Karpas-422 (cell line): ENCODE measurements at regions not wholly inside any gene's neighbourhood (a gene's known extent, or its start where the extent isn't known, plus 50 kb on each side); places are given as distances from the start of the nearest gene placed in this dataset.

ENCODE experiments used
- DNase-seq: peaks from one replicate; pipeline ENCODE4 v3.0.0-alpha.2; 2015
- H2AFZ ChIP-seq: fragments of 200-600 bp; sonication (generic); 2 replicates; pipeline ENCODE4 v1.6.1; 2014; ENCODE audit warnings: antibody characterized with exemption, low read length, mixed read lengths
- H3K27ac ChIP-seq: fragments of 200-600 bp; sonication (generic); 2 replicates; pipeline ENCODE4 v1.5.1; 2014; ENCODE audit warnings: mild to moderate bottlenecking, low read length, moderate library complexity
- H3K27me3 ChIP-seq: fragments of 200-600 bp; sonication (generic); 2 replicates; pipeline ENCODE4 v1.6.1; 2014; ENCODE audit warnings: low read length, mixed read lengths
- H3K36me3 ChIP-seq: fragments of 200-600 bp; sonication (generic); 2 replicates; pipeline ENCODE4 v1.6.1; 2014; ENCODE audit warnings: low read length, mixed read lengths; ENCODE audit not compliant: insufficient read depth
- H3K4me1 ChIP-seq: fragments of 200-600 bp; sonication (generic); 2 replicates; pipeline ENCODE4 v1.6.1; 2014; ENCODE audit warnings: mild to moderate bottlenecking, low read length, mixed read lengths
- H3K4me2 ChIP-seq: fragments of 200-600 bp; sonication (generic); 2 replicates; pipeline ENCODE4 v1.6.1; 2014; ENCODE audit warnings: low read length, low read depth, mild to moderate bottlenecking; ENCODE audit not compliant: poor library complexity, severe bottlenecking
- H3K4me3 ChIP-seq: fragments of 200-600 bp; sonication (generic); 2 replicates; pipeline ENCODE4 v1.5.1; 2014; ENCODE audit warnings: mild to moderate bottlenecking, antibody characterized with exemption, low read length, mixed read lengths
- H3K79me2 ChIP-seq: fragments of 200-600 bp; sonication (generic); 2 replicates; pipeline ENCODE4 v1.6.1; 2014; ENCODE audit warnings: mild to moderate bottlenecking, low read length, mixed read lengths
- H3K9ac ChIP-seq: fragments of 200-600 bp; sonication (generic); 2 replicates; pipeline ENCODE4 v1.6.0; 2014; ENCODE audit warnings: low read length
- H3K9me2 ChIP-seq: fragments of 200-600 bp; sonication (generic), shearing (Covaris generic); replicated peaks from 2 replicates; pipeline ENCODE4 v1.6.0; 2014; ENCODE audit warnings: mild to moderate bottlenecking, low read length, moderate library complexity; ENCODE audit not compliant: insufficient read depth
- H3K9me3 ChIP-seq: fragments of 300-700, 200-600 bp; sonication (generic); 2 replicates; pipeline ENCODE4 v1.6.1; 2014; ENCODE audit warnings: low read length, mixed read lengths
- H4K20me1 ChIP-seq: fragments of 200-600 bp; sonication (generic); 2 replicates; pipeline ENCODE4 v1.6.1; 2014; ENCODE audit warnings: mild to moderate bottlenecking, antibody characterized with exemption, low read length, low read depth; ENCODE audit not compliant: insufficient read depth

- no peaks in the 10 kb centered on the region for H3K79me2 ChIP-seq
- no peaks in the 10 kb centered on the region for H4K20me1 ChIP-seq
- DNase-seq, result no peak
- no peak overlapping the region for H2AFZ ChIP-seq
- H3K27me3 ChIP-seq, result 0 out of 2 replicates have a peak, but pooled peaks cover 1% of the 10 kb centered on the region
- no peak overlapping the region for H3K9ac ChIP-seq
- H3K4me3 ChIP-seq, result no peak overlapping the region
- no peaks in the 10 kb centered on the region for H3K9me2 ChIP-seq
- peak overlapping the region; percentile 19; the same call in 1 of the 2 replicates for H3K27ac ChIP-seq
- H3K4me2 ChIP-seq, result peak overlapping the region; percentile 37
- no peaks in the 10 kb centered on the region for H3K9me3 ChIP-seq
- peaks cover 14% of the 10 kb centered on the region for H3K4me1 ChIP-seq
- H3K36me3 ChIP-seq, result no peaks in the 10 kb centered on the region
Observed at GRCh38 chr12:42967850-42968249, 378.3 kb upstream of the PRICKLE1 start.

- H3K9me3 ChIP-seq, result no peaks in the 10 kb centered on the region
- no peak overlapping the region for H3K27ac ChIP-seq
- H2AFZ ChIP-seq, result no peak overlapping the region
- no peak overlapping the region for H3K4me3 ChIP-seq
- no peaks in the 10 kb centered on the region for H4K20me1 ChIP-seq
- no peak for DNase-seq
- no peaks in the 10 kb centered on the region for H3K79me2 ChIP-seq
- H3K27me3 ChIP-seq, result no peaks in the 10 kb centered on the region
- no peak overlapping the region for H3K9ac ChIP-seq
- H3K4me2 ChIP-seq, result no peak overlapping the region
- H3K4me1 ChIP-seq, result peaks cover 14% of the 10 kb centered on the region
- H3K36me3 ChIP-seq, result no peaks in the 10 kb centered on the region
- H3K9me2 ChIP-seq, result no peaks in the 10 kb centered on the region
Observed at GRCh38 chr12:42963988-42964387, 374.4 kb upstream of the PRICKLE1 start.

GRCh38 chr12:42962384-42962783 lies 372.8 kb upstream of the PRICKLE1 start:
- Histone ChIP-seq H4K20me1 (no peaks in the 10 kb centered on the region), H3K27me3 (no peaks in the 10 kb centered on the region), H3K4me1 (peaks cover under 1% of the 10 kb centered on the region), H3K36me3 (no peaks in the 10 kb centered on the region), H3K4me3 (no peak overlapping the region), H3K27ac (no peak overlapping the region), H3K9me2 (no peaks in the 10 kb centered on the region), H3K4me2 (no peak overlapping the region), H3K9ac (no peak overlapping the region), H2AFZ (no peak overlapping the region), H3K79me2 (no peaks in the 10 kb centered on the region), H3K9me3 (no peaks in the 10 kb centered on the region)
- no peak for DNase-seq

GRCh38 chr12:42961395-42961794 lies 371.8 kb upstream of the PRICKLE1 start:
- Histone ChIP-seq H4K20me1 (no peaks in the 10 kb centered on the region), H2AFZ (no peak overlapping the region), H3K4me1 (no peaks in the 10 kb centered on the region), H3K4me3 (no peak overlapping the region), H3K27ac (no peak overlapping the region), H3K9me3 (no peaks in the 10 kb centered on the region), H3K4me2 (no peak overlapping the region), H3K9me2 (no peaks in the 10 kb centered on the region), H3K9ac (no peak overlapping the region), H3K36me3 (no peaks in the 10 kb centered on the region), H3K27me3 (no peaks in the 10 kb centered on the region), H3K79me2 (no peaks in the 10 kb centered on the region)
- no peak for DNase-seq

GRCh38 chr12:42960087-42960527 lies 370.6 kb upstream of the PRICKLE1 start:
- no peak overlapping the region for H3K27ac ChIP-seq
- no peaks in the 10 kb centered on the region for H4K20me1 ChIP-seq
- no peak overlapping the region for H3K4me3 ChIP-seq
- no peaks in the 10 kb centered on the region for H3K27me3 ChIP-seq
- DNase-seq, result no peak
- H3K79me2 ChIP-seq, result no peaks in the 10 kb centered on the region
- H3K36me3 ChIP-seq, result no peaks in the 10 kb centered on the region
- H2AFZ ChIP-seq, result no peak overlapping the region
- no peaks in the 10 kb centered on the region for H3K9me2 ChIP-seq
- H3K9ac ChIP-seq, result no peak overlapping the region
- no peak overlapping the region for H3K4me2 ChIP-seq
- no peaks in the 10 kb centered on the region for H3K4me1 ChIP-seq
- no peaks in the 10 kb centered on the region for H3K9me3 ChIP-seq

GRCh38 chr12:42958291-42958674 lies 368.7 kb upstream of the PRICKLE1 start:
- Histone ChIP-seq H3K27me3 (no peaks in the 10 kb centered on the region), H3K4me2 (no peak overlapping the region), H4K20me1 (no peaks in the 10 kb centered on the region), H3K4me1 (no peaks in the 10 kb centered on the region), H3K79me2 (no peaks in the 10 kb centered on the region), H3K9me3 (no peaks in the 10 kb centered on the region), H2AFZ (no peak overlapping the region), H3K27ac (no peak overlapping the region), H3K9ac (no peak overlapping the region), H3K4me3 (no peak overlapping the region), H3K36me3 (no peaks in the 10 kb centered on the region), H3K9me2 (no peaks in the 10 kb centered on the region)
- no peak for DNase-seq

GRCh38 chr12:42957561-42958290 lies 368.2 kb upstream of the PRICKLE1 start:
- Histone ChIP-seq H3K9me2 (no peaks in the 10 kb centered on the region), H3K4me3 (no peak overlapping the region), H3K9ac (no peak overlapping the region), H3K27me3 (no peaks in the 10 kb centered on the region), H3K27ac (no peak overlapping the region), H4K20me1 (no peaks in the 10 kb centered on the region), H3K9me3 (no peaks in the 10 kb centered on the region), H3K79me2 (no peaks in the 10 kb centered on the region), H3K4me2 (no peak overlapping the region), H2AFZ (no peak overlapping the region), H3K4me1 (no peaks in the 10 kb centered on the region), H3K36me3 (no peaks in the 10 kb centered on the region)
- DNase-seq, result no peak

GRCh38 chr12:42957136-42957535 lies 367.6 kb upstream of the PRICKLE1 start:
- no peaks in the 10 kb centered on the region for H3K79me2 ChIP-seq
- H3K4me2 ChIP-seq, result no peak overlapping the region
- DNase-seq, result no peak

More at GRCh38 chr12:42957136-42957535, 367.6 kb upstream of the PRICKLE1 start:
- no peak overlapping the region for H3K27ac ChIP-seq
- no peak overlapping the region for H2AFZ ChIP-seq
- H4K20me1 ChIP-seq, result no peaks in the 10 kb centered on the region
- H3K4me1 ChIP-seq, result no peaks in the 10 kb centered on the region
- H3K9me2 ChIP-seq, result no peaks in the 10 kb centered on the region
- no peak overlapping the region for H3K4me3 ChIP-seq
- no peaks in the 10 kb centered on the region for H3K27me3 ChIP-seq
- no peaks in the 10 kb centered on the region for H3K36me3 ChIP-seq
- H3K9ac ChIP-seq, result no peak overlapping the region
- no peaks in the 10 kb centered on the region for H3K9me3 ChIP-seq
